NCI-H2196 treated with DMSO at 0.1 percent for 48 hours (cell line): ENCODE measurements at regions not wholly inside any gene's neighbourhood (a gene's known extent, or its start where the extent isn't known, plus 50 kb on each side); places are given as distances from the start of the nearest gene placed in this dataset.
A peak's percentile ranks its signal among the peaks of the same experiment; 100 is the strongest.
"Not testable (repeated sequence)": the region's sequence is repeated elsewhere in the genome, so short reads cannot be mapped to it uniquely, and the experiment has no call there.

ENCODE experiments used
- DNase-seq: peaks from one replicate; lab custom pipeline; 2025; ENCODE audit not compliant: unreplicated experiment; lab: John Stamatoyannopoulos, UW

- DNase-seq: no peak
These were observed 55.0 kb upstream of the IL33 start for GRCh38 chr9:6160579-6160978.

GRCh38 chr9:6153425-6153824 lies 62.2 kb upstream of the IL33 start:
- DNase-seq: no peak

DNA sequence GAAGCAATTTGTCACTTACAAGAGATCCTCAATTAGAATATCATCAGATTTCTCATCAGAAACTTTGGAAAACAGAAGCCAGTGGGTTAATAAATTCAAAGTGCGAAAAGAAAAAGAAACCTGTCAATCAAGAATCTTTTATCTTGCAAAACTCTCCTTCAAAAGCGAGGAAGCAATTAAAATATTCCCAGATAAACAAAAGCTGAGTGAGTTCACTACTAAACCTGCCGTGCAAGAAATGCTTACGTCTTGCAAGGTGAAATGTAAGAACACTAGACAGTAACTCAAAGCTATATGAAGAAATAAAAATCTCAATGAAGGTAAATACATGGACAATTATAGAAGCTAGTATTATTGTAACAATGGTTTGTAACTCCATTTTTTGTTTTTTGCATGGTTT lies 62.8 kb upstream of the IL33 start:
- no peak for DNase-seq

- DNase-seq: peak; percentile 28
These were observed 65.1 kb upstream of the IL33 start for GRCh38 chr9:6150483-6150882.

DNA sequence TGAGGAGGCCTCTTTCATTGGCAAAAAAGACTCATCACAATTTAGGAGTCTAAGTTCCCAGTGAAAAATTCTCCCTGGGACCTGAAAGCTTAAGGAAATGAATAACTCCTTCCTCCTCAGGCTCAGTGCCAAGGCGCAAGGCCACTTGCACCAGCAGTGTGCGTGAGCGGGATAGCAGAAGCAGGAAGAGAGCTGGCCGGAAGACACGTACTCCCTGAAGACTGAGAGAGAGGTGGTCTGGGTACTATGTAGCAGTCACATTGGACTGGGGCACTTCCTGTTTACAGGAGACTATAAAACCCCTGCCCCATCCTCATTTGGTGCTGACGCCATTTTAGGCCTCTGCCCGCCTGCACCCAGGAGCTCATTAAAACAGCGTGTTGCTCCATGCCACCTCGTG lies 66.3 kb upstream of the IL33 start:
- no peak for DNase-seq

GRCh38 chr9:6147846-6148245 lies 67.8 kb upstream of the IL33 start:
- DNase-seq: no peak

- DNase-seq: no peak
These were observed 70.7 kb upstream of the IL33 start for GRCh38 chr9:6144947-6145346.

- DNase-seq: no peak
These were observed 72.7 kb upstream of the IL33 start for GRCh38 chr9:6142799-6143454.

DNA sequence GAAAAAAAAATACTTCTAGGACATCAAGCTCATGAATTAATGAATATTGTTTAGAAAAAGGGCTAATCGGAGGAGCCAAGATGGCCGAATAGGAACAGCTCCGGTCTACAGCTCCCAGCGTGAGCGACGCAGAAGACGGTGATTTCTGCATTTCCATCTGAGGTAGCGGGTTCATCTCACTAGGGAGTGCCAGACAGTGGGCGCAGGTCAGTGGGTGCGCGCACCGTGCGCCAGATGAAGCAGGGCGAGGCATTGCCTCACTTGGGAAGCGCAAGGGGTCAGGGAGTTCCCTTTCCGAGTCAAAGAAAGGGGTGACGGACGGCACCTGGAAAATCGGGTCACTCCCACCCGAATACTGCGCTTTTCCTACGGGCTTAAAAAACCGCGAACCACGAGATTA lies 79.8 kb upstream of the IL33 start:
- not testable (repeated sequence) for DNase-seq

DNA sequence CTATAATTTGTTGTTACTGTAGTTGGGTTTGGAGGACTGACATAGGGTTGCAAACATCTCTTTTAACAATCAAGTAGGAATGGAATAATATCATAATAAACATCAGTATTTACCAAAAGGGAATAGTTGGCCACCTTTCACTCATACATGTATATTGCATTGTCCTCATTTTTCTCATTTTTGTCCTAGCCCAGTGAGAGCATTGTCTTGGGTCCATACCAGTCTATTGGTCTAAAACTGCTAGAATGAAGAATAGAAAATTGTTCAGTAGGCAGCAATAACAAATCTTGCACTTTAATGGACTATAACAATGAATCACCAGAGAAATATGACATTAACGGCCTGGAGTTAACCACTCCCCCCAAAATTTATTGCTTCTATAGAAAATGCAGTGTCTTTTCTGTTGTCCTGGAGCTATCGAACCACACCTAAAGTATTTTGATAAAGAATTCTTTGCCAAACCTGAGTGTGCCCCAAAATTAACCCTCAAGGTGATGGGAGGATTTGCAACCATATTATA lies 80.9 kb upstream of the IL33 start:
- no peak for DNase-seq

GRCh38 chr9:6133346-6134063 lies 82.1 kb upstream of the IL33 start:
- DNase-seq: no peak

DNA sequence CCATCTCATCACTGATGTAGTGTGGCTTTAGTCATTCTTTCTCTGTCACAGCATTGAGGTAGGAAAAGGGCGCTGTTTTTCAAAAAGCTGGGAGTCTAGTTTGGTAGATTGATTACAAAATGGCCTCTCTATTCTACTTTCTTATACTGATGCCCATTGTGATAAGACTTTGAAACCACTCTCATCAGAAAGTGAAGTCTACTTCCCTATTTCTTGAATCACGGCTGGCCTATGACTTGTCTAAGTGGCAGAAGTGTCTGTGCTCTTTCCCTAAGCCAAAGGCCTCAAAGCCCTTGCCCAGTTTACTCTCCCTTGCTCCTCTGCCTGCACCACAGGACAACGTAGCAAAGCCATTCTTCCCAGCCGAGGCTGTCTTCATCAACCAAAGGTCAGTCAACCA lies 83.0 kb upstream of the IL33 start:
- DNase-seq: no peak

DNA sequence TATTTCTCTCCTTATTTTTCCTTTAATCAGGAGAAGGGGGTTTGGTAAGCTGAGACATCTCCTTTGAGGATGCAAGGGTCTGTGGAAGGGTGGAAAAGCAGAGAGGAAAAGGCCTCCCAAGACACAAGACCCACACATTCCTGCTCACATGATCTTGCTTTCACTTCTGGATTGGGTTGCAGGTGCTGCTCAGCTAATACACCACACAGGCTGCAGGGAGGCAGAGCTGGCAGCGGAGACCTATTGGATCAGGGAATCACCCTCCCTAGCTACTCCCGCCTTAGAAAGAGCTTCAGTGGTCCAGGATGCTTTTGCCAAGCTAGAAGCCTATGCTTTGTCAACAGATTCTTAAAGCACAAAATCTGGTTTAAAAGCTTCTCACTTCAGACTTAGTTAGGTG lies 87.6 kb upstream of the IL33 start:
- no peak for DNase-seq

DNA sequence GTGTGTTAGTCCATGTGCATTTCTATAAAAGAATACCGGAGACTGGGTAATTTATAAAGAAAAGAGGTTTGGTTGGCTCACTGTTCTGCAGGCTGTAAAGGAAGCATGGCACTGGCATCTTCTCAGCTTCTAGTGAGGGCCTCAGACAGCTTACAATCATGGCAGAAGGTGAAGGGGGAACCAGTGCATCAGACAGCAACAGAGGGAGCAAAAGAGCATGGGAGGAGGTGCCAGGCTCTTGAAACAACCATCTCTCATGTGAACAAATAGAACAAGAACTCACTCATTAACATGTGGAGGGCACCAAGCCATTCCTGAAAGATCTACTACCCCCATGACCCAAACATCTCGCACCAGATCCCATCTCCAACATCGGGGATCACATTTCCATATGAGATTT lies 89.2 kb upstream of the IL33 start:
- DNase-seq: no peak

DNA sequence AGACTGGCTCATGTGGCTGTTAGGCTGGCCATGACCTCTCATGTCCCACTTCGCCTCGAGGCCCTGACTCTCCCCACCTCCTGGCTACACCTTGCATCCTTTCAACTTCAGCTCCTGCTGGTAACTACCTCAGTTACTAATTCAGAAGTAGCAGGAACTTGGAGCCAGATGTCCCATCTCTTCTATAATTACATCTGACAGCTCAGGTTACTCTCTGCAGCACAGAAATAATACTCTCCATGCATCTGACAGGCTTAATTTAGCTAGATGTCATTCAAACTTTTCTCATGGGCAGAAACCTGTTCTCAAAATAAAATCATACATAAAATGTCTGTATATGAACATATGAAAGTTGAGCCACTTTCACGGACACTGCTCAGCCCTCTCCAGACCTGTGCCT lies 92.2 kb upstream of the IL33 start:
- no peak for DNase-seq

GRCh38 chr9:6121707-6122106 lies 93.9 kb upstream of the IL33 start:
- no peak for DNase-seq

DNA sequence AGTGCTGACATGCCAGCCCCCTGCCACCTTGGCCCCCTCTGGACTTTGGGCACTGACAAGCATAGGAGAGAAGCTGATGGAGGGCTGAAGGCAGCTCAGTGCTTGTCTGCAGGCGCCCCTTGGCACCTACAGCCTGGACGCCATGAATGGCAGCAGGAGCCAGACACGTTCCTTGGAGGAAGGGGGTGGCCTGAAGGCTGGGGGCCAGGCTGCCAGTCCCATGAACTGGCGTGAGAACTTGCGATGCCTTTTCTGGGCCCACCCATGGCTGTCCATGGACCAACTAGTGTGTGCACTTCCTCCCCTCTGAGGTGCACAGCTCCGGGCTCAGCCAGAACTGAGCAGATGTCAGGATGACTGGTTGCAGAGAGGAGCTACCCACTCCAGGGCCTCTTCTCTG lies 99.0 kb upstream of the RANBP6 start:
- no peak for DNase-seq

DNA sequence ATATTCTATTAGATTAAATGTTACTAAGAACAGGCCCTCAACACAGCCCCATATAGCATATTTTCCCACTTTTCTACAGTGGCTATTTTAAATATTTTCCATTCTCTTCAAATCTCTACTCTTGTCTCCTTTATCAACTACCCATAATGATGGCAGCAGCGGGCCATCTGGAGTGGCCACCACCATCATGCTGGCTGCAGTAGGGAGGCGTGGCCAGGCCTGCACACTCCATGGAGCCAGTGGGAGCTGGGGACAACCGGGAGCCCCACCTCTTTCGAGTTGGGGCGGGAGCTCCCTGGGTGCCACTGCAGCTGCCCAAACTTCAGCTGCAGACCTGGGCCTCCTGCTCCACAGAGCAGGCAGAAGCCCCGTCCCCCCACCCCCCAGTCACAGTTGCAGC lies 98.4 kb upstream of the RANBP6 start:
- no peak for DNase-seq

DNA sequence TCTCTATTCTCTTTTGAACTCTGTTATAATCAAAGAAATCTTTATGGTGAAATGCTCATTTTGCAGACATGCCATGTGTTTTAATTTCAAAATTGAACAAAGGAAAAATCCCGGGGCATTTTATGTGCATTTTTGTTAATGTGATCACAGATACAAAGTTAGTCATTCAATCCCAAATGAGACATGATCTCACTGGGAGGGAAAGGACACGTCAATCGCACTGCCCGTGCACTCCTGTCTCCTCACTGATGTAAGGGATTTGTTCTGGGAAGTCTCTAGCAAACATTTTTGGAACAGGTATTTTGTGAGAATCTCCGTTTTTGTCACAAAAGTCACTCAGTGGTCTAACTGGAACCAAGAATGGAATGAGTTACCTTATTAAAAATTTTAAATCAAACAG lies 97.9 kb upstream of the RANBP6 start:
- no peak for DNase-seq

DNA sequence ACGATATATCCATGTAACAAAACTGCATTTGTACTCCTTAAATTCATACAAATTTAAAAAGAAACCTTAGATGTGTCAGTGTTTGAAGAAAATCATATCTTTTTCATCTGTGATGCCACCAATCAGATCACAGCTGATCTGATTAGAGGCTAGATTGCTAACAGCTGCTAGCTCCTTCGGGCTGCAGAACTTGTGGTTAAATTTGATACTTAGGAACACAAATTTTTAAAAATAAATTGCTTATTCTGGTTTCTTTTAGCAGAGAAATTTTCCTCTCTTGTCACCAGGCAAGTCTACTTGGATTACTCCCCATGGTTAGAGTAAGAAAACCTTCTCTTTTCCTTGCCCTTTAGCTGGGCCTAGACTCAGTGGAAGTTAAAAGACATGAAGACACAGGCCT lies 94.6 kb upstream of the RANBP6 start:
- DNase-seq: no peak

- no peak for DNase-seq
These were observed 94.1 kb upstream of the RANBP6 start for GRCh38 chr9:6109571-6109970.

DNA sequence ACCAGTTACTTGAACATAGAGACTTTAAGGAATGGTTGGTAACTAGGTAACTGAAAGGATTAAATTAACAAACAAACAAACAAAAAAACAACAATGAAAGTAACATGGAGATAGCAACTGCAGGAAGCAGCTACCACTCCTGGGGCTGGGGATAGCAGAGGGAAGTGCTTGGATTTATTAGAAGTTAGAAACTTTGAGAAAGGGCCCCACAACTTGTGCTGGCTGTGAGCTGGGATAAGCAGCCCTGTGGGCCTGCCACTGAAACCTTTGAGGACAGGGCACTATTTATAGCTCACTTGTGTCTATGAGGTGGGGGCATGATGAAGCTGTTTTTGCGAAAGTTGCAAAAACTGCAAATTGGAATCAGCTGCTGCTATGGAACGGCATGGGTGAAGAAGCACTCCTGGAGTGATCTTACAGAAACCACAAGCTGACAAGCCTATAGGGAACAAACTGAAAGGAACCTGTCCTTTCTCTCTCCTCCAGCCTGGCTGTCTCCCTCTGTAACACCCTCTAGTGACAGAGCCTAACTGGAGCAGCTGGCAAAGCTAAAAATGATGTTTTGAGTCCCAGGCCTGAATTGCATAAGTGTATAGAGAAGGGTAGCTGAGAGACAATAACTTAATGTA lies 91.4 kb upstream of the RANBP6 start:
- peak; percentile 12 for DNase-seq
